ENCODE measurements at regions not wholly inside any gene's neighbourhood (a gene's known extent, or its start where the extent isn't known, plus 50 kb on each side); places are given as distances from the start of the nearest gene placed in this dataset.
"Not testable (repeated sequence)": the region's sequence is repeated elsewhere in the genome, so short reads cannot be mapped to it uniquely, and the experiment has no call there.

DNA sequence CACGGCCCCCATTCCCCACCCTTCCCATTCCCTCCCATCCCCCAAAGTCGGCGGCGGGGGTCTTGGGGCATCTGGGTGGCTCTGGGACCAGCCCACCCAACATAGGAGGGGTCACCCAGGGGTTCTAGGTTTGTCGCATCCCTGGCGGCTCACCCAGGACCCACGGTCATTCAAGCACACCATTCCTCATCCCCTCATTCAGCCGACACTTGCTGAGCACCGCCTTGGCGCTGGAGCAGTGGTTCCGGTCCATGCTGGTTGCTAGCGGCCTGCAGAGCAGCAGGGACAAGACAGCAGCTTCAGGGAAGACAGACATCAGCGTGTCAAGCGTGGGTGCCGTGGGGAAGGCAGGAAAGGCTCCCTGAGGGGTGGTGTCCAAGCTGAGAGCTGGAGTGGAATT, 50.5 kb upstream of the OTOS start:
- H3K27me3 ChIP-seq (ENCODE audit: control insufficient read depth in 5 of 5, insufficient read depth in 4 of 5, low read length in 5 of 5), result peaks cover 4 to 10% (median 8%) of the 10 kb centered on the region in 5 donors
- no peak overlapping the region for H3K27ac ChIP-seq (ENCODE audit: low read depth, low read length)
- no peak overlapping the region for H3K4me3 ChIP-seq (ENCODE audit: low read depth in 1 of 5, low read length in 5 of 5)
- H3K36me3 ChIP-seq (ENCODE audit: control insufficient read depth in 5 of 5, insufficient read depth in 5 of 5, low read length in 5 of 5), result no peaks in the 10 kb centered on the region
- H3K9ac ChIP-seq (ENCODE audit: low read length in 5 of 5), result no peak overlapping the region
- no peaks in the 10 kb centered on the region for H3K4me1 ChIP-seq (ENCODE audit: control insufficient read depth in 5 of 5, insufficient read depth in 5 of 5, low read length in 5 of 5)
- no peaks in the 10 kb centered on the region for H3K9me3 ChIP-seq (ENCODE audit: control insufficient read depth in 5 of 5, low read length in 5 of 5)

GRCh38 chr2:240192661-240193060, 52.2 kb upstream of the OTOS start:
- Histone ChIP-seq H3K9ac (ENCODE audit: low read length in 5 of 5) (no peak overlapping the region), H3K27me3 (ENCODE audit: control insufficient read depth in 5 of 5, insufficient read depth in 4 of 5, low read length in 5 of 5) (peaks cover 4 to 10% (median 6%) of the 10 kb centered on the region in 5 donors), H3K36me3 (ENCODE audit: control insufficient read depth in 5 of 5, insufficient read depth in 5 of 5, low read length in 5 of 5) (no peaks in the 10 kb centered on the region), H3K4me3 (ENCODE audit: low read depth in 1 of 5, low read length in 5 of 5) (no peak overlapping the region), H3K4me1 (ENCODE audit: control insufficient read depth in 5 of 5, insufficient read depth in 5 of 5, low read length in 5 of 5) (no peaks in the 10 kb centered on the region), H3K9me3 (ENCODE audit: control insufficient read depth in 5 of 5, low read length in 5 of 5) (no peaks in the 10 kb centered on the region), H3K27ac (ENCODE audit: low read depth, low read length) (no peak overlapping the region)

DNA sequence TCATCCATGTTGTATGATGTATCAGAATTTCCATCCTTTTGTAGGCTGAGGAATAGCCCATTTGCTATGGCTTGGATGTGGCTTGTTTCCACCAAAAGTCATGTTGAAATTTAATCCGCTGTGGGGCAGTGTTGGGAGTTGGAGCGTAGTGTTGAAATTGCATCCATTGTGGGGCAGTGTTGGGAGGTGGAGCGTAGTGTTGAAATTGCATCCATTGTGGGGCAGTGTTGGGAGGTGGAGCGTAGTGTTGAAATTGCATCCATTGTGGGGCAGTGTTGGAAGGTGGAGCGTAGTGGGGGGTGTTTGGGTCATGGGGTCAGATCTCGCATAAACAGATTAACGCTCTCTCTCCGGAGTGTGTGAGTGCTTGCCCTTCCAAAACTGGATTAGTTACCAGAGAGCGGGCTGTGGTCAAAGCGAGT, 53.9 kb upstream of the OTOS start:
- H3K4me1 ChIP-seq (ENCODE audit: control insufficient read depth in 5 of 5, insufficient read depth in 5 of 5, low read length in 5 of 5); H3K4me3 ChIP-seq (ENCODE audit: low read depth in 1 of 5, low read length in 5 of 5); H3K9me3 ChIP-seq (ENCODE audit: control insufficient read depth in 5 of 5, low read length in 5 of 5); H3K9ac ChIP-seq (ENCODE audit: low read length in 5 of 5); H3K27ac ChIP-seq (ENCODE audit: low read depth, low read length); H3K36me3 ChIP-seq (ENCODE audit: control insufficient read depth in 5 of 5, insufficient read depth in 5 of 5, low read length in 5 of 5): not testable (repeated sequence)
- peaks cover 5 to 12% (median 9%) of the 10 kb centered on the region in 5 donors for H3K27me3 ChIP-seq (ENCODE audit: control insufficient read depth in 5 of 5, insufficient read depth in 4 of 5, low read length in 5 of 5)

DNA sequence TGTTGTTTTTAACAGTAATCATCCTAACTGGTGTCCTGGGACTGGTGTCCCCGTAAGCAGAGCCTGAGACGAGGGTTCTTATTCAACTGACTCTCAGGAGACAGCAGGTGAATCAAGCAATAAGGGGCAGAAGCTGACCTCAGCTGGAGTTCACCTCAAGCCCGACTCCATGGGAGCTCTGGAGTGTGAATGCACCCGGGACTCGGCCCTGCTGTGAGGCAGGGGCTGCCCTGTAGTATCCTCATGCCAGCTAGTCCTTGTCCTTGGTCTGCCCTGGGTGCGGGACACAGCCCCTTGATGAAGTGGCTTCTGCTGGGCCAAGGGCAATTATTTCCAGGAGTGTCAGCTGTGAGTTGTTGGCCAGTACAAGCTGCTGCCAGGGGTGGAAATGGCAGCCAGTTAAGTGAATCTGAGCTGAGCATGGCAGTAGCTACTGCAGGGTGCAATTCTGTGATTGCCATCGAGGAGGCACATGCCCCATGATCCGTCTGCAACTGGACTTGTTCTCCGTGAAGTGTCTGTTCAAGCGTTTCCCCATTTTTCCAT, 54.9 kb upstream of the OTOS start:
- Histone ChIP-seq H3K36me3 (ENCODE audit: control insufficient read depth in 5 of 5, insufficient read depth in 5 of 5, low read length in 5 of 5) (no peaks in the 10 kb centered on the region), H3K4me1 (ENCODE audit: control insufficient read depth in 5 of 5, insufficient read depth in 5 of 5, low read length in 5 of 5) (no peaks in the 10 kb centered on the region), H3K9me3 (ENCODE audit: control insufficient read depth in 5 of 5, low read length in 5 of 5) (no peaks in the 10 kb centered on the region), H3K4me3 (ENCODE audit: low read depth in 1 of 5, low read length in 5 of 5) (no peak overlapping the region), H3K27me3 (ENCODE audit: control insufficient read depth in 5 of 5, insufficient read depth in 4 of 5, low read length in 5 of 5) (peaks cover 5 to 12% (median 9%) of the 10 kb centered on the region in 5 donors), H3K27ac (ENCODE audit: low read depth, low read length) (no peak overlapping the region), H3K9ac (ENCODE audit: low read length in 5 of 5) (no peak overlapping the region)

DNA sequence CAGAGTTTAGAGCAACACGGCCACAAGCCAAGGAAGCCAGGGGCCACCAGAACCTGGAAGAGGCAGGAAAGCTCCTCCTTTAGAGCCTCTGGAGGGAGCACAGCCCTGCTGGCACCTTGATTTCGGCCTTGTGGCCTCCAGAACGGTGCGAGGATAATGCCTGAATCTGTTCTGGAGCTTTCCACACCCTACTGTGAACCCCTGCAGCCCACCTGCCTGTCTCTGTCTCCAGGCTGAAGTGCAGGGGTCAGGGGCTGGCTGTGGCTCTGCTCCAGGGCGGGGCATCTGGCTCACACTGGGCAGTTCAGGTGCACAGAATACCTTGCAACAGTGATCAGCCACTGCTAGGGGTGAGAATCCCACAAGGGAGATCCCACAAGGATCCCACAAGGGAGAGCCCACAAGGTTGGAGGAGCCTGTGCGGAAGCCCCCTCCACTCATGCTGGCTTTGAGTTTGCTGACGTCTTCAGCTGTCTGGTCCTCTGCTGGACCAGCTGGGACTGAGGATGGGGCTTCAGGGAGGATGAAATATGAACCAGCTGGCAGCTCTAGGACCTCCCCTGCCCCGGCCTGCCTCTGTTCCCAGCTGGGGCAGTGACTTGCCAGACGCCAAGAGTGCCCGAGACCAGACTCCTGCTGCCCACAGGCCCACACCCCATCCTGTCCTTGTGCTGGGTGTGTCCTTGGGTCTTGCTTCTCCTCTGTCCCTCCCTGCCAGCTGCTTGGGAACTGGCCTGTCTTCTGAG, 56.4 kb upstream of the OTOS start:
- H3K4me1 ChIP-seq (ENCODE audit: control insufficient read depth in 5 of 5, insufficient read depth in 5 of 5, low read length in 5 of 5), result no peaks in the 10 kb centered on the region
- peaks cover 9 to 19% (median 14%) of the 10 kb centered on the region in 5 donors for H3K27me3 ChIP-seq (ENCODE audit: control insufficient read depth in 5 of 5, insufficient read depth in 4 of 5, low read length in 5 of 5)
- no peaks in the 10 kb centered on the region for H3K36me3 ChIP-seq (ENCODE audit: control insufficient read depth in 5 of 5, insufficient read depth in 5 of 5, low read length in 5 of 5)
- H3K9me3 ChIP-seq (ENCODE audit: control insufficient read depth in 5 of 5, low read length in 5 of 5), result no peaks in the 10 kb centered on the region
- H3K27ac ChIP-seq (ENCODE audit: low read depth, low read length), result no peak overlapping the region
- H3K9ac ChIP-seq (ENCODE audit: low read length in 5 of 5), result no peak overlapping the region
- H3K4me3 ChIP-seq (ENCODE audit: low read depth in 1 of 5, low read length in 5 of 5), result no peak overlapping the region

- H3K27me3 ChIP-seq (ENCODE audit: control insufficient read depth in 5 of 5, insufficient read depth in 4 of 5, low read length in 5 of 5), result peaks cover 9 to 21% (median 14%) of the 10 kb centered on the region in 5 donors
- no peaks in the 10 kb centered on the region for H3K36me3 ChIP-seq (ENCODE audit: control insufficient read depth in 5 of 5, insufficient read depth in 5 of 5, low read length in 5 of 5)
- H3K27ac ChIP-seq (ENCODE audit: low read depth, low read length), result no peak overlapping the region
- no peak overlapping the region for H3K9ac ChIP-seq (ENCODE audit: low read length in 5 of 5)
- no peaks in the 10 kb centered on the region for H3K9me3 ChIP-seq (ENCODE audit: control insufficient read depth in 5 of 5, low read length in 5 of 5)
- no peaks in the 10 kb centered on the region for H3K4me1 ChIP-seq (ENCODE audit: control insufficient read depth in 5 of 5, insufficient read depth in 5 of 5, low read length in 5 of 5)
- no peak overlapping the region for H3K4me3 ChIP-seq (ENCODE audit: low read depth in 1 of 5, low read length in 5 of 5)
Measured at GRCh38 chr2:240197462-240198139, 57.1 kb upstream of the OTOS start.

GRCh38 chr2:240198226-240198625, 57.8 kb upstream of the OTOS start:
- Histone ChIP-seq H3K36me3 (ENCODE audit: control insufficient read depth in 5 of 5, insufficient read depth in 5 of 5, low read length in 5 of 5) (no peaks in the 10 kb centered on the region), H3K27ac (ENCODE audit: low read depth, low read length) (no peak overlapping the region), H3K9me3 (ENCODE audit: control insufficient read depth in 5 of 5, low read length in 5 of 5) (no peaks in the 10 kb centered on the region), H3K4me1 (ENCODE audit: control insufficient read depth in 5 of 5, insufficient read depth in 5 of 5, low read length in 5 of 5) (no peaks in the 10 kb centered on the region), H3K27me3 (ENCODE audit: control insufficient read depth in 5 of 5, insufficient read depth in 4 of 5, low read length in 5 of 5) (peaks cover 9 to 27% (median 19%) of the 10 kb centered on the region in 5 donors), H3K9ac (ENCODE audit: low read length in 5 of 5) (no peak overlapping the region), H3K4me3 (ENCODE audit: low read depth in 1 of 5, low read length in 5 of 5) (no peak overlapping the region)

- Histone ChIP-seq H3K4me3 (ENCODE audit: low read depth in 1 of 5, low read length in 5 of 5) (no peak overlapping the region), H3K9ac (ENCODE audit: low read length in 5 of 5) (no peak overlapping the region), H3K9me3 (ENCODE audit: control insufficient read depth in 5 of 5, low read length in 5 of 5) (no peaks in the 10 kb centered on the region), H3K36me3 (ENCODE audit: control insufficient read depth in 5 of 5, insufficient read depth in 5 of 5, low read length in 5 of 5) (no peaks in the 10 kb centered on the region), H3K27me3 (ENCODE audit: control insufficient read depth in 5 of 5, insufficient read depth in 4 of 5, low read length in 5 of 5) (peaks cover 15 to 35% (median 27%) of the 10 kb centered on the region in 5 donors), H3K27ac (ENCODE audit: low read depth, low read length) (no peak overlapping the region), H3K4me1 (ENCODE audit: control insufficient read depth in 5 of 5, insufficient read depth in 5 of 5, low read length in 5 of 5) (no peaks in the 10 kb centered on the region)
Measured at GRCh38 chr2:240199133-240199870, 58.8 kb upstream of the OTOS start.

DNA sequence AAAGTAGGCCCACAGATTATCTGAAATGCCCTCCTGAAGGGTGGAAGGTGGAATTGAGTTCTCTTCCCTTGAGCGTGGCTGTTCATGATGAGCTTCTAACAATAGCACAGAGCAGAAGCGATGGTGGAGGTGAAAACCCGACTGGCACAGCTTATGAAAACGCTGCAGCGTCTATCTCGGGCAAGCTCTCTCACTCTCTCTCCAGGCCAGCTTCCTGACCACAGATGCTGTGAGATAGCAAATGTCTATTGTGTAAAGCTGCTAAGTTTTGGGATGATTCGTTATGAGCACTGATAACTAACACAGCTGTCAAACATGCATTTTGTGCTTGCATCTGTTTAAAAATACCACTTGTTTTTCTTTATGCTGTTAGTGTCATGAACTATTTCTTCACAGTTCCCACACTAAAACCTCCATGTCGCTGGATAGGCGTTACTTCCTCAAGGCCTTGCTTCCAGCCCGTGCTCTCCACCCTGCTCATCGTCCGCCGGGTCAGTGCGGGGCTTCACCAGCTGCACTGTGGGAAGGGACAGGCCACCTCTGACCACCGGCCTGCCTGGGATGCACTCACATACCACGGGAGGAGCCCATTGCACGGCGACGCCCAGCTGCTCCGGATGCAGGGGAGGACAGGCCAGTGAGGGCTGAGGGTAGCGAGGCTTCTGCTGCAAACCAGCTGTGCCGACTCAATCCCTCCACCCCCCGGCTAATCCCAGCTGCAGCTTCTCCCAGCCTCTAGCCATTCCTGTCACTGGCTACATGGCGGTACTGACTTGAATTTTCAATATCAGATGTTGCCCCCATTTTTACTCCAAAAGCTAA, 60.0 kb upstream of the OTOS start:
- Histone ChIP-seq H3K4me1 (ENCODE audit: control insufficient read depth in 5 of 5, insufficient read depth in 5 of 5, low read length in 5 of 5) (no peaks in the 10 kb centered on the region), H3K9me3 (ENCODE audit: control insufficient read depth in 5 of 5, low read length in 5 of 5) (no peaks in the 10 kb centered on the region), H3K36me3 (ENCODE audit: control insufficient read depth in 5 of 5, insufficient read depth in 5 of 5, low read length in 5 of 5) (no peaks in the 10 kb centered on the region), H3K4me3 (ENCODE audit: low read depth in 1 of 5, low read length in 5 of 5) (no peak overlapping the region), H3K27ac (ENCODE audit: low read depth, low read length) (no peak overlapping the region), H3K27me3 (ENCODE audit: control insufficient read depth in 5 of 5, insufficient read depth in 4 of 5, low read length in 5 of 5) (peaks cover 20 to 34% (median 32%) of the 10 kb centered on the region in 5 donors), H3K9ac (ENCODE audit: low read length in 5 of 5) (no peak overlapping the region)

All from subcutaneous abdominal adipose tissue (tissue), 5 donors.